HG02642 (cell line): ENCODE measurements at regions not wholly inside any gene's neighbourhood (a gene's known extent, or its start where the extent isn't known, plus 50 kb on each side); places are given as distances from the start of the nearest gene placed in this dataset.
"Not testable (repeated sequence)": the region's sequence is repeated elsewhere in the genome, so short reads cannot be mapped to it uniquely, and the experiment has no call there.

Source experiments
- ATAC-seq: cut with Tn5 transposase; IDR thresholded peaks from one replicate; pipeline ENCODE4 v1.9.1; 2021; ENCODE audit warnings: mild to moderate bottlenecking; ENCODE audit not compliant: unreplicated experiment, poor library complexity

DNA sequence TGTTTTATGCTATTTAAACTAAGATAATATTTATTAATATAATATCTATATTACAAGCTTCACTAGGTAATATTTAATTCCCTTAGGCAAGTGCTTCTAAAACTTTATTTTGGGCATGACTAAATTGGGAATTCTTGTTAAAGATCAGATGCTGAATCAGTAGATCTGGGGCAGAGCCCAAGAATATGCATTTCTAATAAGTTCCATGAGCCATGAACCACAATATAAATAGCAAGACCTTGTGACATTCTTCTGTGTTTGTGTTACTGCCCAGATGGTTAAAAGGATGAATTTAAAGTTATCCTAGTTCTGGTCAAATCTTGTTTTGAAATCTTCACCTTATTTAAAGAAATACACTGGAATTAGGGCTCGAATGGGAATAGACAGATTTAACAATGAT, 258.4 kb upstream of the CACNA2D1 start:
- no peak for ATAC-seq

DNA sequence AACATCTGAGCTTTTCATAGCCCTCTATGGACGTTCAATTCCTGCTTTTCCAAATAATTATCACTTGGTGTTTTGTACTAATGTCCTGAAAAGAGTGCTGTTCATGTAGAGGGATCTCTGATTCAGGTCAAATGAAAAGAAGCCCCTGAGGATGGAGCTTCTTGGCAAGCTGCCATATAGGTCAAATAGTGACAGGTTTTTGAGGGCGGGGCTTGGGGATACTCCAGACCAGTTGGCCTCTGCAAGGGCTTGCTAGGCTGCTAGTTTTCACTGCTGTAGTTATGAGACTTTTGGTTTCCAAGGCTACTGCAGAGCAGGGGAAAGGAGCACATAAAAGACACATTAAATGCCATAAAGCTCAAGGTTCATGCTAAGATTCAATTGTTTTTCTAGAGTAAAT, 257.2 kb upstream of the CACNA2D1 start:
- no peak for ATAC-seq

DNA sequence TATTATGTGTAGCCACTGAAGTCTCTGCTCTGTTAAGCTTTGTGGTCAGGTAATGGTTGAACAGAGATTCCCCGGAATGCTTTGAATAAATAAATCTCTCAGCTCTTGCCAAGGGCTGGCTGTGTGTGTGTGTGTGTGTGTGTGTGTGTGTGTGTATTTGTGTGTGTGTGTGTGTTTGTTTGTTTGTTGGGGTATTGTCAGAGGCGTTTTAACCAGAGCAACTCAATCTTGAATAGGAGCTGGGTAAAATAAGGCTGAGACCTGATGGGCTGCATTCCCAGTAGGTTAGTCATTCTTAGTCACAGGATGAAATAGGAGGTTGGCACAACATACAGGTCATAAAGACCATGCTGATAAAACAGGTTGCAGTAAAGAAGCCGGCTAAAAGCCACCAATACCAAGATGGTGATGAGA, 256.2 kb upstream of the CACNA2D1 start:
- no peak for ATAC-seq

DNA sequence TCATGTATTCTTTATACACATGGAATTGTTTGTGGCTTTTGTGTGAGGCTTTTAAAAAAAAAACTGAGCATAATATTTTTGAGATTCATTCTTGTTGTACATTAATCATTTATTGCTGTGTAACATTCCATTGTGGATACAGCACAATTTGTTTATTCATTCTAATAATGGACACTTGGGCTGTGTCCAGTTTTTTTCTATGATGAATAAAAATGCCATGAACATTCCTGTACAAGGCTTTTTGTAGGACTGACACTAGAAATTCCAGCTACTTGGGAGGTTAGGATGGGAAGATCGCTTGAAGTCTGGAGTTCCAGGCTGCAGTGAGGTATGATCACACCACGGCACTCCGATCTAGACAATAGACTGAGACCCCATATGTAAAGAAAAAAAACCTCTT, 254.3 kb upstream of the CACNA2D1 start:
- no peak for ATAC-seq

DNA sequence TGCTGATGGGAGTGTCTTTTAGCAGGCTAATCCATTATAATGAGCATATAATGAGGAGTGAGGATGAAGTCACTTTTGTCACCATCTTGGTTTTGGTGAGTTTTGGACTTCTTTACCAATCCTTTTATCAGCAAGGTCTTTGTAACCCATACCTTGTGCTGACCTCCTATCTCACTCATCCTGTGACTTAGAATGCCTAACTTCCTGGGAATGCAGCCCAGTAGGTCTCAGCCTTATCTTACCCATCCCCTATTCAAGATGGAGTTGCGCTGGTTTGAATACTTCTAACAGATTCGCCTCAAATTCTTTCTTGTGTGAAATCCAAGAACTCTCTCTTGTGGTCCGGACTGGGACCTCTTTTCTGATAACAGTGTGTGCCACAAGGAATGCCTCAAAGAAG, 253.1 kb upstream of the CACNA2D1 start:
- ATAC-seq, result no peak

DNA sequence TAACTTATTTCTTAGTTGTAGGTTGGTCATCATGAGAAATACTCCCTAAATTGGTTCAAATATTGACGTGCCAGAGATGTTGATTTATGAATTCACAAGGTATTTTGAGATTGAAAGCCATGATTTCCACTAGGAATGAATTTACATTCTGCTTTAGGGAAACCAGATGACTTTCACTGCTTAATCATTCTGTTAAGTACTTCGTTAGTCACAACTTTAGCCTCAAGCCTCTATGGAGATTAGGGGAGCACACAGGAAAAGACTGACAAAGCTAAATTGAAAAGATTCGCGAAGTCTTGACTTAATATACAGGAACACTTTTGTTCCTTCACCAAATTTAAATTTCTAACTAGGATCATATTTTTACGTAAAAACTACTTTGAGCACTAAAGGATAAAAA, 250.4 kb upstream of the CACNA2D1 start:
- ATAC-seq, result no peak

DNA sequence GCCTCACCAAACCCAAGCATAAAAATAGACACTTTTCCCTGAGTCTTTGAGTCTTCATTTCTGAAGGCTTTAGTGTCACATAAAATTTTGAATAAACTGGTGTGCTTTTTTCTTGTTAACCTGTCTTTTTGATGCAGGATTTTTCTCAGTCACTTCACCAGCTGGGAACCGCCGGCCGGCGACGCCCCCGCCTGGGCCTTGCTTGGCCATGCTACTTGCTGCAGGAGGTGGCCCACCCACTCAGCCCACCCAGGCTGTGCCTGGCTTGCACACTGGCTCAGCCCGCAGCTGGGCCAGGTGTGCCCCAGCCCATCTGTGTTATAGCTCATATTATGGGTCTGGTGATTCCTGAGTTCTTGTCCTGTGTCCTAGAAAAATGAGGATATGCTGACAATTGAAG, 247.4 kb upstream of the CACNA2D1 start:
- no peak for ATAC-seq

DNA sequence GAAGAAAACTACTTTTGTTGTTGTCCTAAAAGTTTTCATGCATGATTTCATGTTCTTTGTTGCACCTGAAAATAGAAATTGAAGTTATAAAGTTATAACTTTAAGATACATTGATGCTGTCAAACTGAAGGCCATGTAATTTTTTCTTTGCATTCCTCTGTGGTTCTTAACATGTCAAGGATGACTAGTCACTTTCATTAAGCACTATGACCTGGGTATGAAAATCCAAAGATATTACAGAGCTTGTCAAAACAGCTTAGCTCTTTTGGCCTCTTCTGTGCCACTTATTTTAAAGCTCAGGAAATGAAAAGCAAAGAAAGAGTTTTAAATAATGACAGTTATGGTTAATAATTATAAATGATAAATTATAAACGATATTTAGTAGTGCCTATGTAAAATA, 241.6 kb upstream of the CACNA2D1 start:
- no peak for ATAC-seq

DNA sequence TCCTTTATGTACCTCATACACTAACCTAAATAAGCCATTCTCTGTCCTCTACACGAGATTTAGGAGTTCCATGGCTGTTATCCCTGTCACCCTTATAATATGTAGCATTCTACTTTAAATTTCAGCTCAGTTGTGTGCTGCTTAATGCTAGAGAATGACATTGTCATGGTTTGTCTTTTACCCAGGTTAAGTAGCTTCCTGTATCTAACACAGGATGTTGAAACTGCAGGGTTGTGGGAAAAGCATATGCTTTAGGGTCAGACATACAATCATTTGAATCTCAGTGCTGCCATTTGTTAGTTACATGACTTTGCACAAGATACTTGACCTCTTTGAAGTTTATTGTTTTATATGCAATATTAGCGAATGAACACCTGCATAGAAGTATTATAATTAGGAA, 235.1 kb upstream of the CACNA2D1 start:
- ATAC-seq, result no peak

DNA sequence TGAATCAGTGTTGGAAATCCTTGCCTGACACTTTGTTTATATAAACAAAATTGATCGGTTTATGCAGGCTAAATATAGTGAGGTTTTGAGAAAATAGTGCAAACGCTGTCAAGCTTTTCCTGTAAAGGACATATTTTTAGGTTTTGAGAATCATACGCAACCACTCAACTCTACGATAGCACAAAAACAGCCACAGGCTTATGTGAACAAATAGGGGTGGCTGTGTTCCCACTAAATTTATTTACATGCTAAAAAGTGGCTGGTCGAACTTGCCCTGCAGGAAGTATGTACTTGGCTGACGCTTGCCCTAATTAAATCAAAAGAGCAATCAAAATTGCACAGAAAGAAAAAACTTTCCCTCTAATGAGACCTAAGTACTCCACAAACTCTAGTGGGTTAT, 234.7 kb upstream of the CACNA2D1 start:
- ATAC-seq, result no peak

DNA sequence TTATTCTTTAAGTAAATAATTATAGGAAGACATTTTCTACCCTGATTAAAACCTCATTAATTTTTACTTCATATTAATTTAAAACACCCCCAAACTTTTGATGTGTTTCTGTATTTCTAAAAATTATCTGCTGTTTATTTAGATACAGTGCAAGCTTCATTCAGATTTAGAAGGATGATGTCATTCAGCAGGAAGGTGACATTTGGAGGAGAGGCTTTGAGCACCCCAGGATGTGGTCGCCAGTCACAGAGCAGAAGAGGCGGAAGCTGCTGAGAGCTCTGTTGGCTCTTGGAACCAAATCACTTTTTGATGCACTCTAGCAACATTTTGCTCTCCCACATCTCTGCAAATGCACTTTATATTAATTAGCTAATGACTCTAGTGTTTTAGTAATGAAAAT, 233.9 kb upstream of the CACNA2D1 start:
- ATAC-seq, result no peak

DNA sequence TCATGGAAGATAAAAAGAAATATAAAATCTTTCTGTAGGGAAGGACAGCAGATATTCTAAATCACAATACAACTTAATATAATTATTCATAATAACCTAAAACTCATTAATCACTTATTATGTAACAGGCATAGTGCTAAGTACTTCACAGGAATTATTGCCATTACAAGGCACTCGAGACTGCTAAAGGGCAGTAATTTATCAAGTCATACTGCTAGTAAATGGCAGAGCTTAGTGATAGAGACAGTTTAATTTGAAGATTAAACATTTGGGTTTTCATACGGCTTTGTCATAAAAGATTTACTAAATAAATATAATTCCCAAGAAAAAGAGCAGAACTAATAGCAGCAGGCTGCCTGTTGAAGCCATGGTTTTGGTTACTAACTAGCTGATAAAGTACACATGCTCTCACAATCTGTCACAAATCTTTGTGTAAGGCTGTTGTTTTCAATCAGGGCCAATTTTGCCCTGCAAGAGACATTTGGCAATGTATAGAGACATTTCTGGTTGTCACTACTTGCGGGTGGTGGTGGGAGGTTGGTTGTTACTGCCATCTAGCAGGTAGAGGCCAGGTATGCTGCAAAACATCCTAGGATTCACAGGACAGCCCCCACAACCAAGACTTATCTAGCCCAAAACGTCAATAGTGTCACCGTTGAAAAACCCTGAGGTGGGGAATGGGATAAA, 233.3 kb upstream of the CACNA2D1 start:
- no peak for ATAC-seq

DNA sequence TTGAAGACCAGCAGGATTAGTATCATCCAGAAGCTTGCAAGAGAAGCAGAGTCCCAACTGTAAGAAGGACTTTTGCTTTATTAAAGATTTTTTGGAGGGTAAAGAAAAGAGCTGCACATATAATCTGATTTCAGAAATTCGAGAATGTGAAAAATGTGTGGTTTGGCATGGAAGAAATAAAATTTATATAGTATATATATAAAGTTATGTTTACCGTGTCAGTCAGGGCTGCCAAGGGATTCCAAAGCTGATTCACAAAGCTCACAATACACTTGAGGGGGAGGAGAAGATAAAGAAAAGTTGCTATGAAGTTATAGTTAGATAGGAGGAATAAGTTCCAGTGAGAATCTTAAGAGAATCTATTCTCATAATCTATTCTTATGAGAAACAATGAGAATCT, 231.8 kb upstream of the CACNA2D1 start:
- ATAC-seq, result no peak

DNA sequence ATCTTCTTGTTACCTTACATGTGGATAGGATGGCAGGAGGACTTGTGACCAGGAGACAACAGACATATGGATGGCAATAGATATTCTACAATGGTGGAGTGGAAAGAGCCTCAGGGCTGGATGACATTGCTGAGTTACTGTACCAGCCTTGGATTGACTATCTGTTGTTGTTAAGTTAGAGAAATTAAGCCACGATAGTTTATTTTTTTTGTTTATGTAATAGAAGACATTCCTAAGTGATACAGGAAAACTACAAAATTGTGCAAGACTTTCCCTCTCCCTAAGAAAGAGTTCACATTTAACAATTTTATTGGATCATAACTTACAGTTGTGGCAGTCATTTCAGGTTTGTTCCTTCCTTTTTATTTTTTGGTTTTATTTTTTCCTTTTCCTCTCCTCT, 230.7 kb upstream of the CACNA2D1 start:
- ATAC-seq, result no peak

DNA sequence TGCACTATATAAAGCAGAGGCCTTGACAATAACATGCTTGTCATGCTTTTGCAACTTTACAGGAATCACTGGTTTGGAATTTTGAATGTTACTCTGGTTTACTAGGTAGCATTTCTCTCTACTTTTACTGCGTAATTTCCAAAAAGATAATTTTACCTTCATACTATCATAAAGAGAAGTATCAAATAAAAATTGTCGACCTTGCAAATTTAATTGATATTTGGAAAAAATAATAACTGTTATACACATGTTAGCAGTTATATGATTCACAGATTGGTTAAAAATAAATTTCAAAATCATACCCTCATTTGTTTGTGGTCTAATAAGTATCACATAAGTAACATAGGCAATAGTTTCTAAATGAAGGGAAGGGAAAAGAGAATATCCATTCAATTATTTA, 228.5 kb upstream of the CACNA2D1 start:
- ATAC-seq, result no peak

DNA sequence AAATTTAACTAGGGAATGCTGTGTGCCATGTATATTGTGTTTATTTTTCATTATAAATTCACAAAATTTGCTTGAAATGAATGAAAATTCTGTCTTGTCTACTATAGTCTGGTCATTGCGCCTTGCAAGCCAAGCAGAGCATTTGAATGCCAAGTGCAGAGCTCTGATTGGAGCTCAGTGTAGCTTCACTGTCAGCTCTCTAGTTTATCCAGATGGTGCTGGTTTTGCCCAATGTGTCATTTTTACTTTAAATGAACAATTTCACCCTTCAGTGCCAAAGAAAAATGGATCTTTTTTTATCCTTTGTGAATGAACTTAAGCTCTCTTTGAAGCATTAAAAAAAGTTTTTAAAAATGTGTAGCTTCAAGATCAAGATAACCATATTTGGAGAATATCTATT, 225.6 kb upstream of the CACNA2D1 start:
- ATAC-seq, result no peak

DNA sequence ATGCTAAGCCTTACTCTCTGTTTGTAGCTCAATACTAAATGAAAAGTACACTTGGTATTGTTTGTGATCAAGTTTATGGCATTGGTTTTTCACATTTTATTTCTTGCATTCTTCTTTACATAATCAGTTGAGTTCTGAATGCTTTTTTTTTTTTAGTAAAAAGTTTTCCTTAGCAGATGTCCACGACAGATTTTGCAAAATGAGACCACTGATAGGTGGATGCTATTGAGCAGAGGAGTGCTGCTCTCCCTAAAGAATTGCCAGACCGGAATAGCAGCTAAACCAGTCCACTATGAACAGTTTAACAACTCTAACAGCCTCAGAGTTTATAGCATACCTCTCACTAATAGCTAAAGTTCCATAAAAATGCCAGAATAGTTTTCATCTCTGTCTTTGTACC, 225.1 kb upstream of the CACNA2D1 start:
- no peak for ATAC-seq

DNA sequence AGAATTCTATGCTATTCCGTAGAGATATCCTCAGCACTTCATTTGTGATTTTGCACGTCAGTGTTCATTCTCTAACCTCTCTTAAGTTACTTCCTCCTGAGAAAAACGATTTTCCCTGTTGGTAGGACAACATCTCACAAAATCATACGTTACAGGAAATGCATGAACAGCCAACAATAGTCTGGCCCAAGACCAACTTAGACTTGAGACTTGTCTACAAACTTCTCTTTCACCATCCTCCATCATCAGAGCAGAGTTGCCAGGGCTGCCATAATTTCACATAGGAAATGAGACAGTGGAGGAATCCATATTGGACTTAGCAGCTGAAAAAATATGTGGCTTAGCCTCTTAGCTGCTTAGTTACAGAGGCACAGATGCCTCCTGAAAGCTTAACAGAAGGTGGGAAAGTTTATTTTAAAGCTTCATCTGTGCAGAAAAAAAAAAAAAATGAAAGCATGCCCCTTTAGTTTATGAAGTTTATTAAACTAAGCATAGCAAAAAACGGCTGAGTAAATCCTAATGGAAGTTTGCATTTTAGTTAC, 222.5 kb upstream of the CACNA2D1 start:
- ATAC-seq, result no peak

DNA sequence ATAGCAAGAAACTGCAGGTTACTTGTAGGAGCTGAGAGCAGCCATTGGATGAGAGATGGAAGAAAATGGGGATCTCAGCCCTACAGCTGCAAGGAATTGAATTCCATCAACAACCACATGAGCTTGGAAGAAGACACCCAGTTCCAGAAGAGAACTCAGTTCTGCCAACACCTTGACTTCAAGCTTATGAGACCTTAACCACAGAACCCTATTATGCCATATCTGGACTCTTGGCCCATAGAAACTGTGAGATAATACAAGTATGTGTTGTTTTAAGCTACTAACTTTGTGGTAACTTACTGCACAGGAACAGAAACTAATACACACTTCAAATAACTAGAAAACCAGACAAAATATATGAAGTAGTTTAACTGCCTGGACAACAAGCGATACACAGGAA, 212.4 kb upstream of the CACNA2D1 start:
- no peak for ATAC-seq

DNA sequence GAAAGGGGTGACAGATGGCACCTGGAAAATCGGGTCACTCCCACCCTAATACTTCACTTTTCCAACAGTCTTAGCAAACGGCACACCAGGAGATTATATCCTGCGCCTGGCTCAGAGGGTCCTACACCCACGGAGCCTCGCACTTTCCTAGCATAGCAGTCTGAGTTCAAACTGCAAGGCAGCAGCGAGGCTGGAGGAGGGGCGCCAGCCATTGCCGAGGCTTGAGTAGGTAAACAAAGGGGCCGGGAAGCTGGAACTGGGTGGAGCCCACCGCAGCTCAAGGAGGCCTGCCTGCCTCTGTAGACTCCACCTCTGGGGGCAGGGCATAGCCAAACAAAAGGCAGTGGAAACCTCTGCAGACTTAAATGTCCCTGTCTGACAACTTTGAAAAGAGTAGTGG, 206.5 kb upstream of the CACNA2D1 start:
- not testable (repeated sequence) for ATAC-seq

DNA sequence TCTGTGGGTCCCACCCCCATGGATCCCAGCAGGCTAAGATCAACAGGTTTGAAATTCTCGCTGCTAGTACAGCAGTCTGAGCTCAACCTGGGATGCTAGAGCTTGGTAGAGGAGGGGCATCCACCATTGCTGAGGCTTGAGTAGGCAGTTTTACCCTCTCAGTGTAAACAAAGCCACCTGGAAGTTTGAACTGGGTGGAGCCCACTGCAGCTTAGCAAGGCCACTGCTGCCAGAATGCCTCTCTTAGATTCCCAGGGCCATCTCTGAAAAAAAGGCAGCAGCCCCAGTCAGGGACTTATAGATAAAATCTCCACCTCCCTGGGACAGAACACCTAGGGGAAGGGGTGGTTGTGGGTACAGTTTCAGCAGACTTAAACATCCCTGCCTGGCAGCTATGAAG, 190.0 kb upstream of the CACNA2D1 start:
- no peak for ATAC-seq

DNA sequence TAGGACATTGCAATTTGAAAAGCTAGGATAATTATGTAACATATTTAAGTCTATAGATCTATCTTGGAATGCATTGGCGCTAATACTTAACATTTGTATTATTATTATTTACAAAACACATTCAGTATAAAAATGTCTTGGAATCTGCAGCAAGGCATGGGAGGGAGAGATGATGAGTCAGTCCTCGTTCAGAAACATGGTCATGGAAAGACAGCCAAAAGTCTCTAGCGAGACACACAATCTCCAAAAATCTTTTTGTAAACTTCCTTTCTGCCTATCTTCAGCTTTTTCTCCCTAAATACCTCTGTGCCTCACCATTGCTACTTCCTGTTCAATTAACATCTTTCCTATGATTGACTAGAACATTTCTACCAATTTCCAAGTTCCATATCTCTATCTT, 188.4 kb upstream of the CACNA2D1 start:
- no peak for ATAC-seq

DNA sequence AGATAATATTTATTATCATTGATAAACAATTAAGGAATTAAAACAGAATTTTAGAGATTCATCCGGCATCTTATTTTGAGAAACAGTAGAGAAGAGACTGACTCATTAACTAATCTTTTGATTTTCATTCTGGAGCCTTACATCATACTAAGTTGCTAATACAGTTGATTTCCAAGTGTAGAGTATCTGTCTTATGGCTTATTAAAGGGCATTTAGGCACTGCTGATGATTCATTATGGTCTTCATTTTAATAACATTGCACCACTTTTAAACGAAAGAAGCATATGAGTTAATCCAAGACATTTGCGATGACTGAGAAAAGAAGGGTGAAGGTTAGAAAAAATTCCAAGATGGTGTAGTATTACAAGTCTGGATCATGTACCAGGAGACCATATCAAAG, 186.0 kb upstream of the CACNA2D1 start:
- no peak for ATAC-seq
